HFFc6 (cell line): ENCODE measurements at regions not wholly inside any gene's neighbourhood (a gene's known extent, or its start where the extent isn't known, plus 50 kb on each side); places are given as distances from the start of the nearest gene placed in this dataset.

Experiments used
- DNase-seq: peaks from one replicate; pipeline ENCODE4 v3.0.0-alpha.2; 2018
- H3K27ac Mint-ChIP-seq: 2 replicates; pipeline ENCODE4 v1.8.0; 2020; ENCODE audit warnings: mild to moderate bottlenecking, mixed read lengths
- H3K27me3 Mint-ChIP-seq: 2 replicates; pipeline ENCODE4 v1.8.0; 2021; ENCODE audit warnings: mild to moderate bottlenecking, moderate library complexity, mixed read lengths; ENCODE audit not compliant: insufficient read depth
- H3K36me3 Mint-ChIP-seq: 2 replicates; pipeline ENCODE4 v1.8.0; 2021; ENCODE audit warnings: low read depth, mixed read lengths
- H3K4me1 Mint-ChIP-seq: 2 replicates; pipeline ENCODE4 v1.8.0; 2020; ENCODE audit warnings: low read depth, mixed read lengths
- H3K4me3 Mint-ChIP-seq: 2 replicates; pipeline ENCODE4 v1.8.0; 2020; ENCODE audit warnings: mild to moderate bottlenecking, moderate library complexity, mixed read lengths
- H3K9me3 Mint-ChIP-seq: 2 replicates; pipeline ENCODE4 v1.8.0; 2020; ENCODE audit warnings: mild to moderate bottlenecking, mixed read lengths
- TF ChIP-seq, protein P1 (sequence below): fragments of 200-600 bp; sonication (generic); IDR thresholded peaks from 2 replicates; pipeline ENCODE4 v1.5.0; 2021; ENCODE audit warnings: antibody characterized with exemption, mild to moderate bottlenecking

DNA sequence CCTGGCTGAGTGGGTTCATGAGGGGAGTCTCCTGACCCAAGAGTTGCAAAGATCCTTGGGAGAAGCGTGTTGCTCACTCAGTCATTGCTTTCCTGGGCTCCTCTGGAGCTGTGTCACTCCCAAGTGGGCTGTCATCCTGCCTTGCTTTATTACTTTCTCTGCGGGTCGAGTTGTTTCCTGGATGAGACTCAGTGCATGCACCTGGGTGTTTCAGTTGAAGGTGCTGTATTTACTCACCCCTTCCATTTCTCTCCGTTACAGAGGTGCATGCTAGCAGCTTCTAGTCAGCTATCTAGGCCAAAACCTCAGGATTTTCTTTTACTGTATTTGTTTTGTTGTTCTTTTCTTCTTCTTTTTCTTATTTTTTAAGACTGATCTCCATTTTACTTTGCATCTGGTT is 785.5 kb upstream of the EDIL3 start:
- H3K27me3 Mint-ChIP-seq: no peaks in the 10 kb centered on the region
- H3K4me1 Mint-ChIP-seq: no peaks in the 10 kb centered on the region
- H3K27ac Mint-ChIP-seq: no peak overlapping the region
- no peak for DNase-seq
- H3K9me3 Mint-ChIP-seq: peaks cover 36% of the 10 kb centered on the region
- H3K36me3 Mint-ChIP-seq: no peaks in the 10 kb centered on the region
- TF ChIP-seq, protein P1, sequence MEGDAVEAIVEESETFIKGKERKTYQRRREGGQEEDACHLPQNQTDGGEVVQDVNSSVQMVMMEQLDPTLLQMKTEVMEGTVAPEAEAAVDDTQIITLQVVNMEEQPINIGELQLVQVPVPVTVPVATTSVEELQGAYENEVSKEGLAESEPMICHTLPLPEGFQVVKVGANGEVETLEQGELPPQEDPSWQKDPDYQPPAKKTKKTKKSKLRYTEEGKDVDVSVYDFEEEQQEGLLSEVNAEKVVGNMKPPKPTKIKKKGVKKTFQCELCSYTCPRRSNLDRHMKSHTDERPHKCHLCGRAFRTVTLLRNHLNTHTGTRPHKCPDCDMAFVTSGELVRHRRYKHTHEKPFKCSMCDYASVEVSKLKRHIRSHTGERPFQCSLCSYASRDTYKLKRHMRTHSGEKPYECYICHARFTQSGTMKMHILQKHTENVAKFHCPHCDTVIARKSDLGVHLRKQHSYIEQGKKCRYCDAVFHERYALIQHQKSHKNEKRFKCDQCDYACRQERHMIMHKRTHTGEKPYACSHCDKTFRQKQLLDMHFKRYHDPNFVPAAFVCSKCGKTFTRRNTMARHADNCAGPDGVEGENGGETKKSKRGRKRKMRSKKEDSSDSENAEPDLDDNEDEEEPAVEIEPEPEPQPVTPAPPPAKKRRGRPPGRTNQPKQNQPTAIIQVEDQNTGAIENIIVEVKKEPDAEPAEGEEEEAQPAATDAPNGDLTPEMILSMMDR: no peak
- no peak overlapping the region for H3K4me3 Mint-ChIP-seq

DNA sequence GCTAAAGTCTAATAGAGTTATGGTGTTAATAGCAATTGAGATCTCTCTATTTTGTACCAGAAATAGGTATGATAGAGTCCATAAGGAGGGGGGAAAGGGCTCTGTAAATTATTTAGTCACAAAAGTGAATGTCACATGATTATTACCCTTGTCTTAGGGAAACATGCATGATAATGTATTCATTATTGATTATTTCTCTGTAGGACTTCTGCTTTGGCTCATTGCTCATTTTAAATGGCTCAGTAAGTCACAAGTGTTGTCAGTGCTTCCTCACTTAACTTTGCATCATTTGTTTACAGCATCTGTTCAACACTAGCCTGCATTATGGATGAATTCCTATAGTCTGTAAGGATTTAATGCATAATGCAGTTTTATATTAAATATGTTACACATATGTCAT is 788.8 kb upstream of the EDIL3 start:
- H3K9me3 Mint-ChIP-seq: peaks cover 27% of the 10 kb centered on the region
- no peaks in the 10 kb centered on the region for H3K36me3 Mint-ChIP-seq
- no peaks in the 10 kb centered on the region for H3K27me3 Mint-ChIP-seq
- no peak overlapping the region for H3K27ac Mint-ChIP-seq
- TF ChIP-seq, protein P1: no peak
- H3K4me1 Mint-ChIP-seq: no peaks in the 10 kb centered on the region
- no peak overlapping the region for H3K4me3 Mint-ChIP-seq
- DNase-seq: no peak

DNA sequence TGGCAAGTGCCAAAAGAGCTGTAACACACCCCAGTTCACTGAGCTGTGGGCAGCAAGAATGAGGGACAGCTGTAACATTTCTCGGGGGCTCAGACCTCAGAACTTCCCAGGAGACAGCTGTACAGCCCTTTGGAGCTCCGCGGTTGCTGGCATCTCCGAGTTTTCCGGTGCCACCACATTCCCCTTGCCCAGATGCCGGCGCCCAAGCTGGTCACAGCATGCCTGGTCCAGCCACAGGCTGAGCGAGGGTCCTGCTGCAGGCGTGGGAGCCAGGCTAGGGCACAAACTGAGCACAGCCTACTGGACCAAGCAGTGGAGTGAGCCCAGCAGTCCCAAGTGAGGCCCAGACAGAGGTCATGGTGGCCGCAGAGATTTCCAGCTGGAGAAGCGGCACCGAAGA is 797.7 kb upstream of the EDIL3 start:
- TF ChIP-seq, protein P1: no peak
- no peaks in the 10 kb centered on the region for H3K4me1 Mint-ChIP-seq
- H3K4me3 Mint-ChIP-seq: no peak overlapping the region
- no peak overlapping the region for H3K27ac Mint-ChIP-seq
- H3K27me3 Mint-ChIP-seq: no peaks in the 10 kb centered on the region; the same call in 1 of the 2 replicates
- H3K9me3 Mint-ChIP-seq: peaks cover 10% of the 10 kb centered on the region
- no peaks in the 10 kb centered on the region for H3K36me3 Mint-ChIP-seq
- no peak for DNase-seq

DNA sequence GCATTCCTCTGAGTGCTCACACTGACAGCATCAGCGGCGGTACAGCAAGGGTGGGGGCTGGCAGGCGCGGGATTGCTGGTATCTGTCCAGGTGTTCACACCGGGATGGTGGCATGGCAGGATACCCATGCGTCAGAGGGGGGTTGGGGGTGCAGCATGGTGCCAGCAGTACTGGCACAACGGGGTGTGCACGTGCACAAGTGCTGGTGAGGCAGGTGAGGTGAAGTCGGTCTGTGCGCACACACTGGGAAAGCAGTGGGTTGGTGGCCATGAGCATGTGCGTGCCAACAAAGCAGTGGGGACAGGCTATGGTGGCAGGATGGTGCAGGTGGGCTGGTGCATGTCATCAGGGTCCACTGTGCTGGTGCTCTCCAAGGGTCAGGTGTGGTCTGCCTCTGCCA is 819.6 kb upstream of the EDIL3 start:
- Mint-ChIP-seq H3K36me3 (no peaks in the 10 kb centered on the region), H3K27ac (no peak overlapping the region), H3K9me3 (peaks cover 48% of the 10 kb centered on the region), H3K4me3 (no peak overlapping the region), H3K27me3 (no peaks in the 10 kb centered on the region), H3K4me1 (no peaks in the 10 kb centered on the region)
- TF ChIP-seq, protein P1: no peak
- DNase-seq: no peak

DNA sequence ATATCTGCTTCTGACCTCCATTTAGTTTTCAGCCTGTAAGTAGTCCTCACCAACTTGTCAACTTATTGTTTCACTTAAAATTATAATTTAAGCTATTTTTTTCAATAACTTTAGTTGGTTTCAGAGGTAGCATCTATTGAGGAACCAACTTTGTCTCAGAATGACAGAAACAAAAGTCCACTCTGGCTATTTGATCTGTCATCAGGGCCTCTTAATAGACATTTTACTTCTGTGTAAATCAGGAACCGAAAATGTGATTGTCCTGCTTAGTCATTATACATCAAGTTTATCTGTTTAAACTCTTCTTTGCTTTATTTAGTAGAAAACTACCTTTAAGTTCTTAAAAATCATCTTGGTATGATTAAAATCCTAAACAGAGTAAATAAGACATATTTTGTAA is 820.8 kb upstream of the EDIL3 start:
- no peak for DNase-seq
- Mint-ChIP-seq H3K36me3 (no peaks in the 10 kb centered on the region), H3K27me3 (no peaks in the 10 kb centered on the region), H3K4me1 (no peaks in the 10 kb centered on the region), H3K4me3 (no peak overlapping the region), H3K9me3 (peaks cover 49% of the 10 kb centered on the region), H3K27ac (no peak overlapping the region)
- TF ChIP-seq, protein P1: no peak

DNA sequence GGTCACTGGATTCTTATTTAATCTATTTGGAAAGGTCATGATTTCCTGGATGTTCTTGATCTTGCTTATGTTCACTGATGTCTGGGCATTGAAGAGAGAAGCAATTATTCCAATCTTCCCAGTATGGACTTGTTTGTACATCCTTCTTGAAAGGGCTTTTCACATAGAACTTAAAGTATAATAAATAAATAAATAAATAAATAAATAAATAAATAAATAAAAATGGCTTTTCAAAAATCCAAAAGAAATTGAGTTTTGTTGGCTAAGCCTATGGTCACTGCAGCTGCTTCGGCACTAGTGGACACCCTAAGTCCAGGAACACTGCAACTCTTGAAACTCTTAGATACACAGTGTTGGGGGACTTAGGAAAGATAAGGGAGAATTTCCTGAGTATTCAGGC is 840.7 kb upstream of the EDIL3 start:
- no peak overlapping the region for H3K4me3 Mint-ChIP-seq
- DNase-seq: no peak
- H3K27ac Mint-ChIP-seq: no peak overlapping the region
- H3K9me3 Mint-ChIP-seq: peaks cover 46% of the 10 kb centered on the region
- H3K4me1 Mint-ChIP-seq: no peaks in the 10 kb centered on the region
- H3K36me3 Mint-ChIP-seq: no peaks in the 10 kb centered on the region; the same call in 1 of the 2 replicates
- H3K27me3 Mint-ChIP-seq: no peaks in the 10 kb centered on the region
- TF ChIP-seq, protein P1: no peak
